ENCODE measurements at regions not wholly inside any gene's neighbourhood (a gene's known extent, or its start where the extent isn't known, plus 50 kb on each side); places are given as distances from the start of the nearest gene placed in this dataset.

- H3K27ac Mint-ChIP-seq, result no peak overlapping the region
- no peaks in the 10 kb centered on the region for H3K36me3 Mint-ChIP-seq (ENCODE audit: low read depth)
- DNase-seq, result no peak
- no peak for ATAC-seq
- H3K27me3 Mint-ChIP-seq, result peaks cover 7% of the 10 kb centered on the region
- H3K4me1 Mint-ChIP-seq, result no peaks in the 10 kb centered on the region
- H3K4me3 Mint-ChIP-seq, result no peak overlapping the region
- no peaks in the 10 kb centered on the region for H3K9me3 Mint-ChIP-seq
These were observed 67.0 kb upstream of the MTNR1B start for GRCh38 chr11:92902417-92902816.

GRCh38 chr11:92907671-92908070, 61.8 kb upstream of the MTNR1B start:
- H3K36me3 Mint-ChIP-seq (ENCODE audit: low read depth), result no peaks in the 10 kb centered on the region
- no peak overlapping the region for H3K4me3 Mint-ChIP-seq
- H3K27me3 Mint-ChIP-seq, result no peaks in the 10 kb centered on the region
- no peaks in the 10 kb centered on the region for H3K4me1 Mint-ChIP-seq
- H3K9me3 Mint-ChIP-seq, result no peaks in the 10 kb centered on the region
- DNase-seq, result no peak
- no peak overlapping the region for H3K27ac Mint-ChIP-seq
- ATAC-seq, result no peak

- no peaks in the 10 kb centered on the region for H3K4me1 Mint-ChIP-seq
- no peak overlapping the region for H3K4me3 Mint-ChIP-seq
- no peaks in the 10 kb centered on the region for H3K9me3 Mint-ChIP-seq
- DNase-seq (no peak), ATAC-seq (no peak)
- H3K36me3 Mint-ChIP-seq (ENCODE audit: low read depth), result no peaks in the 10 kb centered on the region
- H3K27me3 Mint-ChIP-seq, result no peaks in the 10 kb centered on the region
- no peak overlapping the region for H3K27ac Mint-ChIP-seq
These were observed 60.2 kb upstream of the MTNR1B start for GRCh38 chr11:92909214-92909613.

GRCh38 chr11:92911478-92911877, 58.0 kb upstream of the MTNR1B start:
- H3K4me1 Mint-ChIP-seq, result no peaks in the 10 kb centered on the region
- H3K4me3 Mint-ChIP-seq, result no peak overlapping the region
- no peaks in the 10 kb centered on the region for H3K9me3 Mint-ChIP-seq
- H3K36me3 Mint-ChIP-seq (ENCODE audit: low read depth), result no peaks in the 10 kb centered on the region
- H3K27ac Mint-ChIP-seq, result no peak overlapping the region
- DNase-seq (no peak), ATAC-seq (no peak)
- H3K27me3 Mint-ChIP-seq, result no peaks in the 10 kb centered on the region

GRCh38 chr11:92915551-92915950, 53.9 kb upstream of the MTNR1B start:
- Mint-ChIP-seq H3K27me3 (peaks cover 1% of the 10 kb centered on the region), H3K9me3 (no peaks in the 10 kb centered on the region), H3K27ac (no peak overlapping the region), H3K36me3 (ENCODE audit: low read depth) (no peaks in the 10 kb centered on the region), H3K4me1 (no peaks in the 10 kb centered on the region), H3K4me3 (no peak overlapping the region)
- no peak for ATAC-seq
- DNase-seq, result no peak

- ATAC-seq (no peak), DNase-seq (no peak)
- no peak overlapping the region for H3K27ac Mint-ChIP-seq
- no peaks in the 10 kb centered on the region for H3K4me1 Mint-ChIP-seq
- peaks cover 1% of the 10 kb centered on the region for H3K27me3 Mint-ChIP-seq
- no peak overlapping the region for H3K4me3 Mint-ChIP-seq
- H3K9me3 Mint-ChIP-seq, result no peaks in the 10 kb centered on the region
- H3K36me3 Mint-ChIP-seq (ENCODE audit: low read depth), result no peaks in the 10 kb centered on the region
These were observed 53.2 kb upstream of the MTNR1B start for GRCh38 chr11:92916299-92916698.

GRCh38 chr11:92917927-92918326, 51.5 kb upstream of the MTNR1B start:
- DNase-seq (no peak), ATAC-seq (no peak)
- H3K4me1 Mint-ChIP-seq, result no peaks in the 10 kb centered on the region
- H3K27ac Mint-ChIP-seq, result no peak overlapping the region
- no peaks in the 10 kb centered on the region for H3K36me3 Mint-ChIP-seq (ENCODE audit: low read depth)
- no peak overlapping the region for H3K4me3 Mint-ChIP-seq
- no peaks in the 10 kb centered on the region for H3K9me3 Mint-ChIP-seq
- peaks cover 3% of the 10 kb centered on the region for H3K27me3 Mint-ChIP-seq

GRCh38 chr11:92919048-92919447, 50.4 kb upstream of the MTNR1B start:
- no peaks in the 10 kb centered on the region for H3K4me1 Mint-ChIP-seq
- no peaks in the 10 kb centered on the region for H3K36me3 Mint-ChIP-seq (ENCODE audit: low read depth)
- DNase-seq (no peak), ATAC-seq (no peak)
- H3K4me3 Mint-ChIP-seq, result no peak overlapping the region
- H3K9me3 Mint-ChIP-seq, result no peaks in the 10 kb centered on the region
- H3K27ac Mint-ChIP-seq, result no peak overlapping the region
- H3K27me3 Mint-ChIP-seq, result peaks cover 4% of the 10 kb centered on the region
